Neural progenitor cell (in vitro differentiated cells): ENCODE measurements at regions not wholly inside any gene's neighbourhood (a gene's known extent, or its start where the extent isn't known, plus 50 kb on each side); places are given as distances from the start of the nearest gene placed in this dataset.

Experiments
- EZH2 ChIP-seq: fragments of 200-600 bp; sonication (generic); IDR thresholded peaks from 2 replicates; pipeline ENCODE4 v1.6.1; 2017; ENCODE audit warnings: antibody characterized with exemption, mild to moderate bottlenecking, moderate library complexity
- TF ChIP-seq, protein P1 (sequence below): fragments of 200-600 bp; sonication (generic); IDR thresholded peaks from 2 replicates; pipeline ENCODE4 v1.5.1; 2017; ENCODE audit warnings: antibody characterized with exemption, mild to moderate bottlenecking

DNA sequence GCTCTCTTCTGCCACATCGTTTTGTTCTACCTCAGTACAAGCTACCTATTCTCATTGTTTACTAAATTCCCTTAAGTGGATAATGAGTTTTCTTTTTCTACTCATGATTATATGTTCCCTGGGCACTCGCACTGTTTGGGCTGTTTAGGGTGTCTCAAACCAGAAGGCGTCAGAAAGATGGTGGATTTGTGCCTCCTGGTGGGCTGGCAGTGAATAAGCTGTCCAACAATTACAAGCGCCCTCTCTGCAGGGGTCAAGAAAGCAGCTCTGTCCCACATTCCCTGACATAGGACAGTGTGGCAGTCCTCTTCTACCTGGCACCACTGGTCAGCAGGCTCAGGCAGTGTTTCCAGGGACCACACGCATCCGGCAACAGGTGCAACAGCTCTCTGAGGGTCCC, 173.4 kb upstream of the PPP2R3A start:
- TF ChIP-seq EZH2, result no peak
- TF ChIP-seq, protein P1, sequence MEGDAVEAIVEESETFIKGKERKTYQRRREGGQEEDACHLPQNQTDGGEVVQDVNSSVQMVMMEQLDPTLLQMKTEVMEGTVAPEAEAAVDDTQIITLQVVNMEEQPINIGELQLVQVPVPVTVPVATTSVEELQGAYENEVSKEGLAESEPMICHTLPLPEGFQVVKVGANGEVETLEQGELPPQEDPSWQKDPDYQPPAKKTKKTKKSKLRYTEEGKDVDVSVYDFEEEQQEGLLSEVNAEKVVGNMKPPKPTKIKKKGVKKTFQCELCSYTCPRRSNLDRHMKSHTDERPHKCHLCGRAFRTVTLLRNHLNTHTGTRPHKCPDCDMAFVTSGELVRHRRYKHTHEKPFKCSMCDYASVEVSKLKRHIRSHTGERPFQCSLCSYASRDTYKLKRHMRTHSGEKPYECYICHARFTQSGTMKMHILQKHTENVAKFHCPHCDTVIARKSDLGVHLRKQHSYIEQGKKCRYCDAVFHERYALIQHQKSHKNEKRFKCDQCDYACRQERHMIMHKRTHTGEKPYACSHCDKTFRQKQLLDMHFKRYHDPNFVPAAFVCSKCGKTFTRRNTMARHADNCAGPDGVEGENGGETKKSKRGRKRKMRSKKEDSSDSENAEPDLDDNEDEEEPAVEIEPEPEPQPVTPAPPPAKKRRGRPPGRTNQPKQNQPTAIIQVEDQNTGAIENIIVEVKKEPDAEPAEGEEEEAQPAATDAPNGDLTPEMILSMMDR, result peak; percentile 47
